HCT116 (cell line): ENCODE measurements at regions not wholly inside any gene's neighbourhood (a gene's known extent, or its start where the extent isn't known, plus 50 kb on each side); places are given as distances from the start of the nearest gene placed in this dataset.

Experiments
- ATAC-seq: fragments of 200-7000 bp; cut with Tn5 transposase; 2 replicates; pipeline ENCODE4 v1.9.1; 2020; ENCODE audit warnings: mild to moderate bottlenecking, moderate library complexity
- BruUV-seq: library from RNA; stranded (reverse); fragments of 400-500 nt; replicated peaks from 2 replicates; lab custom pipeline; 2021; lab: Mats Ljungman, UMichigan
- CTCF ChIA-PET: fragments of 300-600 bp; sonication (Branson Sonifier 250); formaldehyde crosslinking; loops from one replicate; lab custom pipeline; 2021; ENCODE audit warnings: antibody characterized with exemption; lab: Charles Lee
- POLR2A ChIA-PET: fragments of 300-600, 350-600 bp; sonication (Branson Sonifier 250); formaldehyde crosslinking; loops from one replicate; lab custom pipeline; 2021; ENCODE audit warnings: antibody characterized with exemption; lab: Charles Lee
- RAD21 ChIA-PET, 2 experiments: fragments of 300-600 bp; sonication (Branson Sonifier 250); formaldehyde crosslinking; loops; one replicate each; lab custom pipeline; 2023; ENCODE audit warnings: low total read pairs in 2 of 2; ENCODE audit not compliant: uncharacterized antibody in 2 of 2, unreplicated experiment in 2 of 2, low non-redundant PET in 1 of 2; lab: Charles Lee
- DNase-seq: peaks from one replicate; pipeline ENCODE4 v3.0.0-alpha.2; 2010; ENCODE audit warnings: low read depth, low spot score
- H2AFZ ChIP-seq: fragments of 200-600 bp; shearing (Covaris generic), sonication (generic); 2 replicates; pipeline ENCODE4 v1.6.1; 2017; ENCODE audit warnings: low read depth, mixed run types, mixed read lengths, antibody characterized with exemption, low read length; ENCODE audit not compliant: poor library complexity, severe bottlenecking
- H3K27ac ChIP-seq: 2 replicates; pipeline ENCODE4 v1.5.1; 2012; ENCODE audit warnings: low read depth, low read length
- H3K27me3 ChIP-seq: fragments of 200-600 bp; sonication (generic); 2 replicates; pipeline ENCODE4 v1.6.1; 2016; ENCODE audit warnings: mixed run types, low read length, mixed read lengths; ENCODE audit not compliant: insufficient read depth
- H3K36me3 ChIP-seq, 2 experiments: fragments of 200-500 bp in 1 of 2; fragments of 200-600 bp in 1 of 2; sonication (Bioruptor generic) in 1 of 2; sonication (generic) in 1 of 2; 2 replicates each; pipeline versions ENCODE4 v1.5.1 to v1.6.1; 2014 to 2016; ENCODE audit warnings: low read length in 2 of 2, inconsistent platforms in 1 of 2, mixed read lengths in 1 of 2, mixed run types in 1 of 2; ENCODE audit not compliant: insufficient read depth in 2 of 2, control insufficient read depth in 1 of 2
- H3K4me1 ChIP-seq, 2 experiments: fragments of 200-600 bp in 1 of 2; sonication (generic) in 1 of 2; 2 replicates each; pipeline versions ENCODE4 v1.5.1 to v1.6.1; 2012 to 2017; ENCODE audit warnings: low read length in 2 of 2, inconsistent platforms in 1 of 2, mild to moderate bottlenecking in 1 of 2, mixed read lengths in 1 of 2, mixed run types in 1 of 2, moderate library complexity in 1 of 2; ENCODE audit not compliant: insufficient read depth in 2 of 2, control insufficient read depth in 1 of 2
- H3K4me2 ChIP-seq: fragments of 200-600 bp; sonication (generic); 2 replicates; pipeline ENCODE4 v1.6.1; 2017; ENCODE audit warnings: mixed run types, low read length, mixed read lengths
- H3K4me3 ChIP-seq, 2 experiments: fragments of 200-600 bp in 1 of 2; sonication (generic) in 1 of 2; replicated peaks in 1 of 2; 2 replicates each; pipeline ENCODE4 v1.5.1; 2011 to 2016; ENCODE audit warnings: low read length in 2 of 2, control low read depth in 1 of 2, low read depth in 1 of 2, mild to moderate bottlenecking in 1 of 2, mixed read lengths in 1 of 2, mixed run types in 1 of 2
- H3K79me2 ChIP-seq: fragments of 200-600 bp; sonication (generic); 2 replicates; pipeline ENCODE4 v1.6.1; 2017; ENCODE audit warnings: mild to moderate bottlenecking, mixed run types, low read length, moderate library complexity, mixed read lengths; ENCODE audit not compliant: insufficient read depth
- H3K9ac ChIP-seq: fragments of 200-600 bp; sonication (generic); 2 replicates; pipeline ENCODE4 v1.6.1; 2016; ENCODE audit warnings: low read length, mixed read lengths
- H3K9me2 ChIP-seq: fragments of 200-600 bp; sonication (generic), shearing (Covaris generic); 2 replicates; pipeline ENCODE4 v1.6.1; 2017; ENCODE audit warnings: mixed run types, mild to moderate bottlenecking, moderate library complexity; ENCODE audit not compliant: insufficient read depth
- H3K9me3 ChIP-seq, 2 experiments: fragments of 200-500 bp in 1 of 2; fragments of 200-600 bp in 1 of 2; sonication (Bioruptor generic) in 1 of 2; sonication (generic) in 1 of 2; 2 replicates each; pipeline ENCODE4 v1.6.1; 2014 to 2017; ENCODE audit warnings: low read length in 2 of 2, mixed read lengths in 2 of 2, inconsistent platforms in 1 of 2, low read depth in 1 of 2, mild to moderate bottlenecking in 1 of 2, mixed run types in 1 of 2, moderate library complexity in 1 of 2; ENCODE audit not compliant: control insufficient read depth in 1 of 2, insufficient read depth in 1 of 2
- H4K20me1 ChIP-seq: fragments of 200-600 bp; sonication (generic), shearing (Covaris generic); 2 replicates; pipeline ENCODE4 v1.6.1; 2017; ENCODE audit warnings: mixed run types, mild to moderate bottlenecking, moderate library complexity; ENCODE audit not compliant: insufficient read depth
- CBX3 ChIP-seq: IDR thresholded peaks from 2 replicates; pipeline ENCODE4 v1.6.1; 2012; ENCODE audit warnings: low read depth
- EGR1 ChIP-seq: IDR thresholded peaks from 2 replicates; pipeline ENCODE4 v1.6.1; 2012; ENCODE audit warnings: low read depth
- EZH2phosphoT487 ChIP-seq: fragments of 200-600 bp; IDR thresholded peaks from 2 replicates; pipeline ENCODE4 v1.6.1; 2018; ENCODE audit warnings: antibody characterized with exemption, borderline replicate concordance
- FOSL1 ChIP-seq: IDR thresholded peaks from 2 replicates; pipeline ENCODE4 v1.6.1; 2012; ENCODE audit warnings: low read depth
- POLR2A ChIP-seq: IDR thresholded peaks from 2 replicates; pipeline ENCODE4 v1.7.0; 2011; ENCODE audit warnings: borderline replicate concordance; ENCODE audit not compliant: insufficient read depth, insufficient read length; ENCODE audit errors: extremely low read depth
- RAD21 ChIP-seq: IDR thresholded peaks from 2 replicates; pipeline ENCODE4 v1.6.1; 2012; ENCODE audit warnings: low read depth, mild to moderate bottlenecking
- REST ChIP-seq: IDR thresholded peaks from 2 replicates; pipeline ENCODE4 v1.6.1; 2012; ENCODE audit warnings: low read depth
- YY1 ChIP-seq: IDR thresholded peaks from 2 replicates; pipeline ENCODE4 v1.6.1; 2011; ENCODE audit warnings: low read length, low read depth, moderate library complexity, mild to moderate bottlenecking; ENCODE audit not compliant: insufficient replicate concordance; ENCODE audit errors: extremely low read depth
- ZFX ChIP-seq: fragments of 450-650 bp; IDR thresholded peaks from 2 replicates; pipeline ENCODE4 v1.6.1; 2017
- ZNF274 ChIP-seq: fragments of 200-500 bp; sonication (Bioruptor generic); IDR thresholded peaks from 2 replicates; pipeline ENCODE4 v1.6.1; 2014; ENCODE audit warnings: mild to moderate bottlenecking, low read depth, low read length, inconsistent platforms
- intact Hi-C: fragments of 100-400 bp; cut with micrococcal nuclease; formaldehyde crosslinking; loops from 2 replicates; pipeline ENCODE4 v1.10.0; 2022

GRCh38 chr12:47385653-47386052 is 305.9 kb upstream of the AMIGO2 start:
- POLR2A ChIA-PET = no interaction called here
- TF ChIP-seq POLR2A = no peak
- no peak for TF ChIP-seq REST
- no peak for TF ChIP-seq RAD21
- no peak for TF ChIP-seq YY1
- no peak for TF ChIP-seq ZFX
- no peak for TF ChIP-seq EZH2phosphoT487
- TF ChIP-seq ZNF274 = no peak
- no peak for TF ChIP-seq CBX3
- no peak for TF ChIP-seq EGR1
- no peak for TF ChIP-seq FOSL1
- no peak overlapping the region for H3K4me3 ChIP-seq
- H3K9ac ChIP-seq = no peak overlapping the region
- H3K27ac ChIP-seq = no peak overlapping the region
- H3K4me2 ChIP-seq = no peak overlapping the region
- no peaks in the 10 kb centered on the region for H3K79me2 ChIP-seq
- RAD21 ChIA-PET = no interaction called here
- BruUV-seq = no TSS peak
- ATAC-seq (no peak), DNase-seq (no peak)
- H3K9me2 ChIP-seq = no peaks in the 10 kb centered on the region
- H3K4me1 ChIP-seq = no peaks in the 10 kb centered on the region
- no peaks in the 10 kb centered on the region for H3K36me3 ChIP-seq
- intact Hi-C loops = no loop called here
- no peaks in the 10 kb centered on the region for H3K27me3 ChIP-seq
- CTCF ChIA-PET = no interaction called here
- H2AFZ ChIP-seq = no peak overlapping the region
- no peaks in the 10 kb centered on the region for H4K20me1 ChIP-seq
- no peaks in the 10 kb centered on the region for H3K9me3 ChIP-seq
